ENCODE measurements at regions not wholly inside any gene's neighbourhood (a gene's known extent, or its start where the extent isn't known, plus 50 kb on each side); places are given as distances from the start of the nearest gene placed in this dataset.
A peak's percentile ranks its signal among the peaks of the same experiment; 100 is the strongest.

GRCh38 chr1:30241681-30242080 lies 481.7 kb downstream of the MATN1 start:
- H3K4me3 ChIP-seq (ENCODE audit: control insufficient read depth, low read depth, low read length) = no peak overlapping the region
- DNase-seq (ENCODE audit: low read depth) = no peak
- no peak for TF ChIP-seq CTCF (IDR thresholded peaks at IDR 0.05; ENCODE audit: control insufficient read depth, insufficient read depth, low read depth, low read length, missing control alignments)

- TF ChIP-seq CTCF (IDR thresholded peaks at IDR 0.05; ENCODE audit: control insufficient read depth, insufficient read depth, low read depth, low read length, missing control alignments) = no peak
- DNase-seq (ENCODE audit: low read depth) = no peak
- no peak overlapping the region for H3K4me3 ChIP-seq (ENCODE audit: control insufficient read depth, low read depth, low read length)
Measured at GRCh38 chr1:30234091-30234490, 489.3 kb downstream of the MATN1 start.

GRCh38 chr1:30232288-30232899 lies 491.0 kb downstream of the MATN1 start:
- DNase-seq (ENCODE audit: low read depth) = no peak
- no peak overlapping the region for H3K4me3 ChIP-seq (ENCODE audit: control insufficient read depth, low read depth, low read length)
- TF ChIP-seq CTCF (IDR thresholded peaks at IDR 0.05; ENCODE audit: control insufficient read depth, insufficient read depth, low read depth, low read length, missing control alignments) = peak; percentile 41

GRCh38 chr1:30229960-30230359 lies 493.4 kb downstream of the MATN1 start:
- no peak for TF ChIP-seq CTCF (IDR thresholded peaks at IDR 0.05; ENCODE audit: control insufficient read depth, insufficient read depth, low read depth, low read length, missing control alignments)
- H3K4me3 ChIP-seq (ENCODE audit: control insufficient read depth, low read depth, low read length) = no peak overlapping the region
- no peak for DNase-seq (ENCODE audit: low read depth)

- DNase-seq (ENCODE audit: low read depth) = no peak
- H3K4me3 ChIP-seq (ENCODE audit: control insufficient read depth, low read depth, low read length) = no peak overlapping the region
- TF ChIP-seq CTCF (IDR thresholded peaks at IDR 0.05; ENCODE audit: control insufficient read depth, insufficient read depth, low read depth, low read length, missing control alignments) = no peak
Measured at GRCh38 chr1:30229557-30229956, 493.8 kb downstream of the MATN1 start.

GRCh38 chr1:30226648-30227047 lies 496.7 kb downstream of the MATN1 start:
- no peak overlapping the region for H3K4me3 ChIP-seq (ENCODE audit: control insufficient read depth, low read depth, low read length)
- DNase-seq (ENCODE audit: low read depth) = no peak
- TF ChIP-seq CTCF (IDR thresholded peaks at IDR 0.05; ENCODE audit: control insufficient read depth, insufficient read depth, low read depth, low read length, missing control alignments) = no peak

- DNase-seq (ENCODE audit: low read depth) = no peak
- TF ChIP-seq CTCF (IDR thresholded peaks at IDR 0.05; ENCODE audit: control insufficient read depth, insufficient read depth, low read depth, low read length, missing control alignments) = no peak
Measured at GRCh38 chr1:30225357-30225756, 498.0 kb downstream of the MATN1 start.

More at GRCh38 chr1:30225357-30225756, 498.0 kb downstream of the MATN1 start:
- H3K4me3 ChIP-seq (ENCODE audit: control insufficient read depth, low read depth, low read length) = no peak overlapping the region

All from AG09309 (cell line).